Fibroblast of pulmonary artery (primary cell): ENCODE measurements at regions not wholly inside any gene's neighbourhood (a gene's known extent, or its start where the extent isn't known, plus 50 kb on each side); places are given as distances from the start of the nearest gene placed in this dataset.

Experiments used
- DNase-seq: peaks from one replicate; pipeline ENCODE4 v3.0.0-alpha.2; 2010; ENCODE audit warnings: low read depth
- H3K4me3 ChIP-seq: replicated peaks from 2 replicates; pipeline ENCODE4 v1.5.1; 2011; ENCODE audit warnings: low read depth, mild to moderate bottlenecking, control low read depth, low read length, moderate library complexity
- TF ChIP-seq, protein P1 (sequence below): IDR thresholded peaks from 2 replicates; pipeline ENCODE4 v1.5.1; 2011; ENCODE audit warnings: mild to moderate bottlenecking, control low read depth, low read length, inconsistent platforms; ENCODE audit errors: missing control alignments

DNA sequence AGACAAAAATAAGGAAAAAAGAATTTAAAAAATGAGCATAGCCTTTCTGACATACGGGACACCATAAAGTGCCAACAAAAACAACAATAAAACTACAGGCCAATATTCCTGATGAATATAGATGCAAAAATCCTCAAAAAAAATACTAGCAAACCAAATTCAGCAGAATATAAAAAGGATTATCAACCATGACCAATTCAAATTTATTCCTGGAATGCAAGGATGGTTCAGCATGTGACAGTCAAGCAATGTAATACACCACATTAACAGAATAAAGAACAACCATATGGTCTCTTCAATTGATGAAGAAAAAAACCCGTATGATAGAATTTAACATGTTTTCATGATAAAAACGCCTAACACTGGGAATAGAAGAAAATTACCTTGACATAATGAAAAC, 341.7 kb downstream of the PYDC2 start:
- no peak overlapping the region for H3K4me3 ChIP-seq
- TF ChIP-seq, protein P1, sequence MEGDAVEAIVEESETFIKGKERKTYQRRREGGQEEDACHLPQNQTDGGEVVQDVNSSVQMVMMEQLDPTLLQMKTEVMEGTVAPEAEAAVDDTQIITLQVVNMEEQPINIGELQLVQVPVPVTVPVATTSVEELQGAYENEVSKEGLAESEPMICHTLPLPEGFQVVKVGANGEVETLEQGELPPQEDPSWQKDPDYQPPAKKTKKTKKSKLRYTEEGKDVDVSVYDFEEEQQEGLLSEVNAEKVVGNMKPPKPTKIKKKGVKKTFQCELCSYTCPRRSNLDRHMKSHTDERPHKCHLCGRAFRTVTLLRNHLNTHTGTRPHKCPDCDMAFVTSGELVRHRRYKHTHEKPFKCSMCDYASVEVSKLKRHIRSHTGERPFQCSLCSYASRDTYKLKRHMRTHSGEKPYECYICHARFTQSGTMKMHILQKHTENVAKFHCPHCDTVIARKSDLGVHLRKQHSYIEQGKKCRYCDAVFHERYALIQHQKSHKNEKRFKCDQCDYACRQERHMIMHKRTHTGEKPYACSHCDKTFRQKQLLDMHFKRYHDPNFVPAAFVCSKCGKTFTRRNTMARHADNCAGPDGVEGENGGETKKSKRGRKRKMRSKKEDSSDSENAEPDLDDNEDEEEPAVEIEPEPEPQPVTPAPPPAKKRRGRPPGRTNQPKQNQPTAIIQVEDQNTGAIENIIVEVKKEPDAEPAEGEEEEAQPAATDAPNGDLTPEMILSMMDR = no peak
- no peak for DNase-seq

DNA sequence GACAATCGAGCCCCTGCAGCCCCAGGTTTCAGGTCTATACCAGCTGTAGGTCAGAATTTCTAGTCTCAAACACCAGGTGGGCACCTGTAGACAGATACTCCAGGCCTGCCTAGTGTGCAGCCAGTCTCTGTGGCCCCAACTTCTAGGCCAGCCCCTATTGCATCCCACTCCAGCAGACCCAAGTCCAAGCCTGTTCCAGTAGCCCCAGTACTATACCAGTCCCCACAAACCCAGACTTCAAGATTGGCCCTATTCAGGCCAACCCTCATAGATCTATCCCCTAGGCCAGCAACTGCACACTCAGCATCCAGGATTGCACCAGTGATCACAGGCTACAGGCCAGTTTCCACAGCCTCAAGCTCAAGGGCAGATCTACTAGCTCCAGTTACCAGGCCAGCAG, 344.0 kb downstream of the PYDC2 start:
- TF ChIP-seq, protein P1 = no peak
- no peak overlapping the region for H3K4me3 ChIP-seq
- DNase-seq = no peak

DNA sequence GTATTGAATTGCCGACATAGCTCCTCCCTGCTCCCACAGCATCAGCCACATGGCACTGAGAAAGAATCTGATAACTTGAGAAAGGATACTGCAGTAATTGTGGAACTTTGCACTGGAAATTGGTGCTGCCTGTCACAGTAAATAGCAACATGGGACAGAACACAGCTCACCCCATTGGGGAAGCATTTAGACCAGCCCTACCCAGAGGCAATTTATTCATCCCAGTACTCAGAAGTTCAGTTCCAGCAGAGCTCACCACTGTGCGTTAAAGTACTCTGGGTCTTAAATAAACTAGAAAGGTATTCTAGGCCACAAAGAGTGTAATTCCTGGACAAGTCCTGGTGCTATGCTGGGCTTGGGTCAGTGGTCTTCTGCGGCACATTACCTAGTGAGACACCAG, 347.1 kb downstream of the PYDC2 start:
- TF ChIP-seq, protein P1 = no peak
- H3K4me3 ChIP-seq = no peak overlapping the region
- no peak for DNase-seq

DNA sequence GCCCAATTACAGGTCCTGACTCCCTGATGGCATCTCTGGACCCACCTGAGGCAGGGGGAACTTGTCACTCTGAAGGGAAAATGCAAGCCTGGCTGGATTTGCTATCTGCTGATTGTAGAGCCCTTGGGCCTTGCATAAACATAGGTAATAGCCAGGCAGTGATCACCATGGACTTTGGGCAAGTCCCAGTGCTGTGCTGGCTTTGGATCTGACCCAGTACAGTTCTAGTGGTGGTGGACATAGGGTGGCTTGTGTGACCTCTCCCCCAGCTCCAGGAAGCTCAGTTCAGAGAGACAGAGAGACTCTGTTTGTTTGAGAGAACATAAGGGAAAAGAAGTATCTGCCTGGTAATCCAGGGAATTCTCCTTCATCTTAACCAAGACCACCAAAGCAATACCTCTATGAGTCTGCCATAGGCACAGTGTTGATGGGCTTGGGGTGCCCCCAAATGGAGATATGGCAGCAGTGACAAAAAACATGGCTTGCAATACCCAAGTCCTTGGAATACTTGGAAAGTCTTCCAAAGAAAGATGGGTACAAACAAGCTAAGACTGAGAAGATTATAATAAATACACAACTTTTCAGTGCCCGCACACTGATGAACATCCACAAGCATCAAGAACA, 348.5 kb downstream of the PYDC2 start:
- DNase-seq = no peak
- H3K4me3 ChIP-seq = no peak overlapping the region
- TF ChIP-seq, protein P1 = no peak

DNA sequence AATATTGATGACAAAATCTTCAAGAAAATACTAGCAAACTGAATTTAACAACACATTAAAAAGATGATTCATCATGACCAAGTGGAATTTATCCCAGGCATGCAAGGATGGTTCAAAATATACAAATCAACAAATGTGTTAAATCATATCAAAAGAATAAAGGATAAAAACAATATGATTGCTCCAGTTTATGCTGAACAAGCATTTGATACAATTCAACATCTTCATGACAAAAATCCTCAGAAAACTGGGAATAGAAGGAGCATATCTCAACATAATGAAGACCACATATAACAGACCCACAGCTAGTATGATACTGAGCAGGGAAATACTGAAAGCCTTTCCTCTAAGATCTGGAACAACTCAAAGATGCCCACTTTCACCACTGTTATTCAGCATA, 352.3 kb downstream of the PYDC2 start:
- DNase-seq = no peak
- H3K4me3 ChIP-seq = no peak overlapping the region
- TF ChIP-seq, protein P1 = no peak

DNA sequence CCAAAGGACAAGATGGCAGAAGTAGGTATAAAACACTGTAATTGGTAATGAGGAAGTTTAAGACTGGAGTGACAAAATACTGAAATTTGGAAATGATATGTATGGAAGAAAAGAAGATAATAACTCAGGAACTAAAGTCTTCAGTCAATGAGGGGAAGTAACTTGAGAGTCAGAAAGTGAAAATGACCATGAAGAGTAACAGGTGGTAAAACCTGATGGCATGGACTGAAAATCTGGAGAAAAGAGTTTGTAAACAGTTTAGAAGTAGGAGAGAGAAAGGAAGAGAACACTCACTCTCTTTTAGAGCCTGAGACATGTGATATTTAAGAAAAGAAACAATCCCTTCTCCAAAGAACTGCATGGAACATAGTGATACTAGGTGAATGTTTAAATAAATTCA, 387.9 kb downstream of the PYDC2 start:
- no peak overlapping the region for H3K4me3 ChIP-seq
- TF ChIP-seq, protein P1 = no peak
- DNase-seq = no peak

DNA sequence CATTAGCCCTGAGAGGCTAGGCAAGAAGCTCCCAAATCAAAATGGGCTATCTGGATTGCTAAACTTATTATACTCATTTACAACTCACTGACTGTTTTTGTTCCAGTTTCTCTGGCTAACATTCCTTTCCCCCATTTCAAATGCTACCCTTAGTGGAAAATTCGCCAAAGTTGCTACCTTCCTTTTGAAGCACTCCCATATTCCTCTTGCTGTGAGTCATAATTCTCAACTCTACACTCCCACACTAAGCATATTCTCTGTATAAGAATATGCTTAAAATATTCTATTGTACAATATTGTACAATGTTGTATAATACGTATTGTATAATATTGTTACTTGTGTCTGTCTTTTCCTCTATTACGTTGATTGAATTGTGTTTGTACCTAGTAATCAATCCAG, 398.6 kb downstream of the PYDC2 start:
- H3K4me3 ChIP-seq = no peak overlapping the region
- TF ChIP-seq, protein P1 = no peak

More for the DNA sequence above, 398.6 kb downstream of the PYDC2 start:
- no peak for DNase-seq
